HG03139 (cell line): ENCODE measurements at regions not wholly inside any gene's neighbourhood (a gene's known extent, or its start where the extent isn't known, plus 50 kb on each side); places are given as distances from the start of the nearest gene placed in this dataset.
A peak's percentile ranks its signal among the peaks of the same experiment; 100 is the strongest.

Experiments
- ATAC-seq: cut with Tn5 transposase; IDR thresholded peaks from one replicate; pipeline ENCODE4 v1.9.1; 2021; ENCODE audit not compliant: unreplicated experiment

DNA sequence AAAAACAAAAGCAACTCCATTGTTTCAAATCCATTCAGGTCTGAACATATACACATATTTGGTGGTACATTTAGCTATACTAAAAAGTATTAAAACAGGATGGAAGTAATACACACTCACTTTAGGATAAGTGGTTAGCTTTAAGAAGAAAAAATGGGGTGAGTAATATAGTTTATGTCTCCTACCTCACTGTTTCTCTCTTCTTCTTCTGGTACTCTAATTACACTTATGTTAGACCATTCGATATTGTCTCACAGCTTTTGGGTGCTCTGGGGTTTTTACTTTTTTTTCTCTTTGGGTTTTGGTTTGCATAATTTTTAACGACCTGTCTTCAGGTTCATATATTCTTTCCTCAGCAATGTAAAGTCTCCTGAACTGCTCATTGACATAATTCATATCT lies 75.4 kb upstream of the AKAP13 start:
- ATAC-seq, result no peak

DNA sequence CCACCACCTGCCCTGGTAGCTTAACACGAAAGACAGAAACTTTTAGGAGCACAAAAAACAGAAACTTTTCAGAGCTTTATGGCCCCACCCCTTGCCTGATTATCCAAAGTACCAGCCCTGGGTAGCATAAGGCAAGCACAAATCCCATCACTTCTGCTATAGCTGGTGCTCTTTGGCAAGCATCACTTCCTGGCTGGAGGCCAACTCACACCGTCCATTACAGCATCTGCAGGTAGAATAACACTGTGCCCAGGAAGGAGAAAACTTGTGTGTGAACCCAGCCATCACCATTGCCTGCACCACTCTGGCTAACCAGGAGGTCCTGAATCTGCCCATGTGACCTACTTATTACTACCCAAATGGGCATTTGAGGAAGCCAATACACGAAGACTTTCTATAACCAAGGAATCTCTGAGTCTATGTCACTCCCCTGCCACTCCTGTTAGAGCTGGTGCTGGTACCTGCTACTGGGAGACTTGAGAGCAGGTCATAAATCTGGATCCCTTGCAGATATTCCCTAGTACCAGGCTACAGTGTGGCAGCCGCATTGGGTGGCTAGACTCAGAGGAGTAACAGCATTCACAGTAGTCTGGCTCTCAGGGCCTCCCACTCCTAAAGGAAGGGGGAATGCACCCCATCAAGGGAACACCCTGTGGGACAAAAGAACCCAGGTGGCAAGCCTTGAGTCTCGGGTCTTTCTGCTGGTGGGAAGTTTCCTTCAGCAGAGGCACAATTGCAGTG lies 73.3 kb upstream of the AKAP13 start:
- ATAC-seq, result no peak

DNA sequence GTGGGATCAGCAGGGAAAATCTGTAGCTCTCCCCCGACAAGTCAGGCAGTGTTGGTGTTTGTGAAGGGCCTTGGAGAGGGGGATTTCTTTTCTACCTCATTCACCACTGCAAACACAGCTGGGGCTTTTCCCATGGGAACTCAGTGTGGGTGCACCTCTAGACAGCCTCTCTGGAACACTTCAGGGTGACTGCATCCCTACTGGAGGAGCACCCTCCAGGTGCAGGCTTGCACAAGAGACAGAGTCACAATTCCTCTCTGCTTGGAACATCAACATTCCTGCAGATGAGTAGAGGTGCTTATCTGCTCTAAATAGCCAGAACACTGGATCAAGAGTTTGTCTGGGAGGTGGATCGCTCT lies 72.7 kb upstream of the AKAP13 start:
- ATAC-seq, result no peak

DNA sequence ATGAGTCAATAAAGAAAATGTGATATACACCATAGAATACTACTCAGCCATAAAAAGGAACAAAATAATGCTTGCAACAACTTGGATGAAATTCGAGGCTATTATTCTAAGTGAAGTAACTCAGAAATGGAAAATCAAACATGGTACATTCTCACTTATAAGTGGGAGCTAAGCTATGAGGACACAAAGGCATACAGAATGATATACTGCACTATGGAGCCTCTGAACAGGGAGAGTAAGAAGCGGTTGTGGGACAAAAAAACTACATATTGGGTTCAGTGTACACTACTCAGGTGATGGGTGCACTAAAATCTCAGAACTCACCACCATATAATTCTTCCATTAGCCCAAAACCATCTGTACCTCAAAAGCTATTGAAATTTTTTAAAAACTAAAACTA lies 68.8 kb upstream of the AKAP13 start:
- no peak for ATAC-seq

DNA sequence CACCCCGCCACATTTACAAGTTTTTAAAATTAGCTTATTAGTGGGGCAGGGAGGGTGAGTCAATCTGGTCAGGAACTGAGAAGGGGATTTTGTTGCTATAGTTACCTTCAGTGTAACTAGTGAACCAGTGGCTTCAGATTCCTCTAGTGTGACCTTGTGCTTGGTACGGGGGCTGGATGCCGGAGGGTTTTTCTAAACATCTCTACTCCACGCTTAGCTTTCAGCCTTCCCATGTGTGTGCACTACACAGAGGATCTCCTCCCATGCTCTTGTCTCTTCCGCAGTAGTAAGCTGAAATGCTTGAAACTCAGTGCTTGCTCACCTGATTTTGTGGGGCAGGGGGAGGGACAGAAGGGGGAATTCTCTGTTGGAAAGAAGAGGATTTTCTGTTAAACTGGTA lies 67.9 kb upstream of the AKAP13 start:
- ATAC-seq, result peak; percentile 88

DNA sequence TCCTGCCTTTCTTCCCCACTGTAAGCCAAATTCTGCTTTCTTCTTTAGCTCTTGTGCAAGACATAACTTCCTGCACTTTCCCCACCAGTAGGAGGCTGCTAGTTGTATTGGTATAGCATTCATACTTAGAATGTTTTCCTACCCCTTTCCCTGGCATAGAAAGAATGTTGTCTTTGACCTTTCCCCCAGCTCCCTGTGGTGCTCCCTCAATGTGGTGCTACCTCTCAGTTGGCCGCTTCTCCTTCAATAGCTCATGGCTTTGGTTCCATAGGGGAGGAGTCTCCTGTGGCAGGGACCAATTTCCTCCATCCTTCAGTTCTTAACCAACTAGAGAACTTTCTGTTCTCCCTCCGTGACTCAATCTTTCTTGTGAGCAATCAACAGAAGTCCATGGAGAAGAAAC lies 67.5 kb upstream of the AKAP13 start:
- peak; percentile 25 for ATAC-seq

DNA sequence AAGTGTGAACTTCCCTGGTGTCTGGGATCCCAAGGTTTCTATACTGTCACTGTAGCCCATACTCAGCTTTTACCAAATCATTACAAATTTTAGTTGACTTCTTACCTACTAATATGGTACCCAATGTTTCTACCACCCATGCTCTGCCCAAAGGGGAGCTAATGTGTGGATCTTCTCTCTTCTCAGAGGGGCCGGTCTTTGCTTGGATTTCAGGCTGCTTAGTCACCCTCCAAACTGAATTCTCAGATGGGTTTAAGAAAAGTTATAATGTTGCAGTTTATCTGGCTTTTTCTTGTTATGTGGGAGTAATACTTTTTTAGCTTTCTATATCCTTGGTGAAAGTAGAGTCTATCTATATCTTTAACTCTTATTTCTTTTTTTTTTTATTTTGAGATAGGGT lies 67.1 kb upstream of the AKAP13 start:
- no peak for ATAC-seq

GRCh38 chr15:85314146-85314545 lies 66.3 kb upstream of the AKAP13 start:
- no peak for ATAC-seq

- ATAC-seq, result no peak
These were observed 65.8 kb upstream of the AKAP13 start for GRCh38 chr15:85314633-85315032.

DNA sequence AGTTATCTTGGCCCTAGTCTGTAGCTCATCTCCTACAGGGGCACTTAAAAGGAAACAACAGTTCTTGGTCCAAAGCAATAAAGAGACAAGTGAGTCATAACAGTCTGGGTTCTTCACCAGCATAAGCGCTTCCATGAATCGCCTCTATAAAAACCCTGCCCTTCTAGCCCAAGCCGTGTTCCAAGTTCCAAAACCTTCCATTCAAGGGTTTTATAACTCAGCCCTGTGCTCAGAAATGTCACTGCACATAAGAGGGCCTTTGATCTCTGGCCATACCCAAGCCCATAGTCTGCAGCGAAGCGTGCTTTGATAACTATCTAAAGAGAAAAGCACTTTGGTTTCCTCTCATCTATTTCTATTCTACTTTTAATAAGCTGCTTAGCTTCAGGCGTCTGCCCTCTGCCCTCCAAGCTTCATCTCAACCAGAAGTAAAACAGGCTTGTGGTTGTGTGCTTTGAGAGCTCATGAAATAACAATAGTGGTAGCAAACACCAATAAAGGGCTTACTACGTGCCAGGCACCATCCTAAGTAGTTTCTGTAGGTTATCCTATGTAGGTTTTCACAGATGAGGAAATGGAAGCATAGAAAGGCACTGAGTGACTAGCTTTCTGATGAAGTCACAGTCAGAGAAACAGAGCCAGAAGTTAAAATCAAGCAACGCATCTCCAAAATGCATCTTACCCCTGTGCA lies 64.0 kb upstream of the AKAP13 start:
- no peak for ATAC-seq

- ATAC-seq, result peak; percentile 93
These were observed 62.2 kb upstream of the AKAP13 start for GRCh38 chr15:85318048-85318731.

DNA sequence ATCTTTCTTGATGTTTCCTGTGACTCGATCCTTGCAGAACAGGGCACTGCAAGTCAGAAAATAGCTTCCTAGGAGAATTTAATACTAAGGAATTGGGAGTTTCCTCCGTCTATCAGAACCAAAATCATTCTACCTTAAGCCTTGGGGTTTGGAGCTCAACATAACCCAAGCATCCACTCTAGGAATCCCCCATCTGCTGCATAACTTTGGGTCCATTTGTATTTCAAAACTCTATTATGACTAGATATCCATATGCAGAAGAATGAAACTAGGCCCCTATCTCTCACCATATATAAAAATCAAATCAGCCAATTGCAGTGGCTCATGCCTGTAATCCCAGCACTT lies 61.7 kb upstream of the AKAP13 start:
- ATAC-seq, result no peak

DNA sequence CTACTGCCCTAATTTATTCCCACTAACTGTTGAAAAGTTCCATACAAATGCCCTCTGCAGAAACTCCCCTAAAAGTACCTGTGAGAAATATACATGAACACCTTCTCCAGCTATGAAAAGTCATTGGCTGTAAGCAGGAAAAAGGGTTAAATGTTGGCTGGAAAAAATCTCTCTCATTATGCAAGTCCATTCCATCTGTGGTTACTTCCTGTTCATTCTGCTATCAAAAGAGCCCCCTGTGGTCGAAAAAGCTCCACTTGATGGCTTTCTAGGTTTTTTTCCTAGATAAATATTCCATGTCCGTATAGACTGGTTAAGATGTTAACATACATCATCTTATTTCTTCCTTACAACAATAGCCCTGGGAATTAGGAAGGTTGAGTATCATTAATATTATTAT lies 56.2 kb upstream of the AKAP13 start:
- ATAC-seq, result no peak

DNA sequence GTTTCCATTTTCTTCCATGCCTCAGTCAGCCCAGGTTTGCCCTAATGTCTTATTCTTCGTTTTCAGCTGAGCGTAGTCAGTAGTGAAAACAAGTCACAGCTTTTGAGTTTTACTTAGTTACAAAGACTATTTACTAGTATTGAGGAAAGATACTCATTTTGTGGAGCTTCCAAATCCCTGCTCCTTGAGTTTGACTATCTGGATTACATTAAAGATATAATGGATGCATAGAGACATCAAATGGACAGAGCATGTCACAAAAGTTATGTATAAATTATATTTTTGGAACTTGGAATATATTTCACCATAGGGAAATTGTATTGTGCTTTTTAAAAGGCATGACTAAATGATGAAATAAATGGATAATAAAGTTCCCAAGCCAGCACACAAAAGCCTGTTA lies 54.6 kb upstream of the AKAP13 start:
- ATAC-seq, result no peak

- ATAC-seq, result no peak
These were observed 54.1 kb upstream of the AKAP13 start for GRCh38 chr15:85326291-85326690.

- ATAC-seq, result no peak
These were observed 52.6 kb upstream of the AKAP13 start for GRCh38 chr15:85327820-85328219.

DNA sequence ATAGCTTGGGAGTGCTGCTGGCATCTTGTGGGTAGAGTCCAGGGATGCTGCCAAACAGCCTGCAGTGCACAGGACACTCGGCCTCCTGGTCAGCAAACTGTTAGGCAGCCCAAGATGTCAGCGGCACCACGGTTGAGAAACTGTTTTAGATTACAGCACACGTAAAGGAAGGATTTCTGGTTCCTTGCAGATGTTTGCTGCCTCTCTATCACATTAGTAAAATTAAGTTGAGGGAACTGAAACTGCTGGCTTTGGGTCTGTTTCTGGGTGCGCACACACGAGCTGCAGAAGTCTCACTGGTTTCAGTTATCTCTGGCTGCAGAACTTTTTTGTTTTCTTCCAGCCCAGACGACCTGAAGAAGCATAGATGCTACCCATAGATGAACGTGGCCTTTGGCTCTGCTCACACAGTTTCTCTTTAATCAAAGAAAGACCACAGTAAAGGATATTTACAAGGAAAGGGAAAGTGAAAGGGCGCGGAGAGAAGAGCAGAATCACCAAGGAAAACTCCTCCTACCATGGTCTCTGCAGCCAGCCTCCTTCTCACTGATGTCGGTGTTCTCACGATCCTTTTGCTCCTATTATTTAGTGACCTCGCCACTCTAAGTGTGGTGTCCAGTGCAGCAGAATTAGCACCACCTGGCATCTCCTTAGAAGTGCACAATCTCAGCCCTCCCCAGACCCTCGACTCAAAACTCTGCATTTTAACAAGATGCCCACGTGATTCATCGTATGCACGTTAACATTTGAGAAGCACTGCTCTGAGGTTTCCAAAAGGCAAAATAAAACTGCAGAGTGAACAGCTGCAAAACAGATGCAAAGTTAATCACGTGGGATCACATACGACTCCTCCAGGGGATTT lies 50.6 kb upstream of the AKAP13 start:
- peak; percentile 50 for ATAC-seq
